ENCODE measurements at regions not wholly inside any gene's neighbourhood (a gene's known extent, or its start where the extent isn't known, plus 50 kb on each side); places are given as distances from the start of the nearest gene placed in this dataset.

DNA sequence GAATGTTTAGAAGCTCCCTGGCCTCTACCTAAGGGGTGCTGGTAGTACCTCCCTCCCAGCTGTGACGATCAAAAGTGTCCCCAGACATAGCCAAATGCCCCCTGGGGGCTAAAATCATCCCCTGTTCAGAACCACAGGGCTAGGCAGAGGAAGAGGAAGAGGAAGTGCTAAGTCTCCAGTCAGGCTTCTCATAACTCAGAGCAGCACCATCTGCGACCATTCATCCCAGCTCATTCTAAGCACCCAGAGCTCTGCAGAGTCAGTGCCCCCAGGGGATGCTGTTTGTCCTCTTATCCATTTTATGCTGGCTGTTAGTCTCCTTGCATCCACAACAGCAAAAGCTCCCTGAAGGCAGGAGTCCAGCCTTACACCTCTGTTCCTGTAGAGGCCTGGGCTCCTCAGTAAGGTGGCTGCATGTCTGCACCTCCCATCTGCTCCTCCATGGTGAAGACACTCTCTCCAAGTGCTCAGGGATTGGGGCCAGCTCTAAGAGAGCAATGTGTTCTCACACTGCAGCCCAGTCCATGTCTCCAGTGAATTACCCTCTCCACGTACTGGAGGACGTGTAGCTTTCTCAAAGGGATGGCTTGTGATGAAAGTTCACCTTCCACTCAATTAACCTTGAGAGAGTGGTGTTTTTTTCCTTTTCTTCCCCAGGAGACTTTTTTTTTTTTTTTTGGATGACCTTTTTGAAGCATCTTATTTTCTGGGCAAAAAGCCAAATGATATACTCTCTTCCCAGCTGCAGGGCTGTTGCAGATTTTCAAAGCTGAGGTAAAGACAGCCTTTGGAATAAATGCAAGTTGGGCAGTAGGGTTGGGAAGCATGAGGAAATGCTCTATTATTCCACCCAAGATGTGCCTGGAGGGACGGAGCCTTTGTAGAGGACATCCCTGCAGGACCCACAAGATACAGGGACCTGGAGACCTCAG lies 158.9 kb upstream of the SLC14A2 start:
- peak in 2 of 3 donors; percentile 25 to 79 for DNase-seq (ENCODE audit: low read depth in 2 of 3, low spot score in 2 of 3)

DNA sequence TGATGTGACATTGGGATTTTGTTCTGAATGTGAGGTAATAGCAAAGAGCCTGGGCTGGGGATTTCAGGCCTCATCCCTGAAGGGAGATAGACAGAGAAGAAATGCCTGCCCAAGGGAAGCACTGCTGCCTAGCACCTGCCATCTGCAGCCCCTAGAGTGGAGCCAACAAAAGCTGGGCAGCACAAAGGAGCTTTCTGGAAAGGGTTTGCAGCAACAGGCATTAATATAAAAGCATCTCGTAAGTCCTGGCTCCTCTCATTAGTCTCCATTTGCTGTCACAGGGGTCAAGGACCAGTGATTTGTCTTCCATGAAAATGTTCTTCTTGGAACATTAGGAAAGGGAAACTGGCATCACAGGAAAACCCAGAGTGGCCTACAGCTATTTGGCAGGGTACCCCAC lies 157.2 kb upstream of the SLC14A2 start:
- no peak for DNase-seq (ENCODE audit: low read depth in 2 of 3, low spot score in 2 of 3)

DNA sequence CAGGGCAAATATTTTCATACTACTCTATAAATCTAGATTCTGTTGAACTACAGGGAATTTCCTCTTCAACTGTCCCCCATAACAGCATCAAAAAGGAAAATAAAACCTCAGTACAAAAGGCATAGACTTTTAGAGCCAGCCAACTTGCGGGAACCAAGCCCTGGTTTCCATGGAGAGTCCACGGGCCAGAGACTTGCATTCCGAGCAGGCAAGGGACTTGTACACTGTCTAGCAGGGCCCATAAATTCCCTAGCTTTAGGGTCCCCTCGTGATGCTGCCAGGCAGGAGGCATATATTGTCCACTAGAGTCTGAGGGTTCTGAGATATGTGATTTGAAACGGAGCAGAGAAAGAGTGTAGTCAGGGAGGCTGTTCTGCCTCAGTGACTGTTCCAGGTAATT lies 153.1 kb upstream of the SLC14A2 start:
- DNase-seq (ENCODE audit: low read depth in 2 of 3, low spot score in 2 of 3): no peak

DNA sequence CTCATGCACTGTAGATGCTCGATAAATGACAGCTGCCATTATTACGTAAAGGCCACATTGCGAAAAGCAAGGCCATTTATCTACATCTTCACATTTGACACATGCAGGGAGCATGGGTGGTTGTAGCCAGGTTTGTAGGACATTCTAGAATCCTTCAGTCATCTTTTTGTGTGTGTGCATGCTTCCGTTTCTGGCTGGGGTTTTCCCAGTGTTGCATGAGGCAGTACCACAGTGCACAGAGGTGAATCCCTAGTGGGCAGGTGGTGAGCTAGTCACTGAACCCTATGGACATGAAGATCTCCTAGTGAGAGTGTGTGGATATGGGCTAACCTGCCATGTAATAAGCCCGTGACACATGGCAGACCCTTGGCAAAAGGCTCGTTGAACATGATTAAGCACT lies 151.8 kb upstream of the SLC14A2 start:
- peak in 1 of 3 donors; percentile 21 for DNase-seq (ENCODE audit: low read depth in 2 of 3, low spot score in 2 of 3)

DNA sequence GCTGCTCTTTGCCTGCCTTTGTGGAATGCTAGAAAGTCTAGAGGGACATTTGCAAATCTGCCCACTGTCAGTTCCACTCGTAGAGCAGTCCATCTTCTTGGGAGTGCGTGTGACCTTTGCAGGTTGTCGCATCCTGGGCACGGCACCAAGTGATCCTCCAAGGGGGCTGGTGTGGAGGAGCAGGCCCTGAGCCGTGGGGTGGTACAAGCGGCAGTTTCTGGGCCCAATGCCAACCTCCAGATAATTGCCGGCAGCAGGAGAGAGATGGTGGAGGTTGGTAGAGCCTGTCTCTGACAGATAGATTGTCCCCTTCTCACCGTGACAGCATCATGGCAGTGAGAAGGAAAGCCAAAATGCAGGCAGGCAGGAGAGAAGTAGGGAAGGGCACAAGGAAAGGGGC lies 150.7 kb upstream of the SLC14A2 start:
- DNase-seq (ENCODE audit: low read depth in 2 of 3, low spot score in 2 of 3): no peak

DNA sequence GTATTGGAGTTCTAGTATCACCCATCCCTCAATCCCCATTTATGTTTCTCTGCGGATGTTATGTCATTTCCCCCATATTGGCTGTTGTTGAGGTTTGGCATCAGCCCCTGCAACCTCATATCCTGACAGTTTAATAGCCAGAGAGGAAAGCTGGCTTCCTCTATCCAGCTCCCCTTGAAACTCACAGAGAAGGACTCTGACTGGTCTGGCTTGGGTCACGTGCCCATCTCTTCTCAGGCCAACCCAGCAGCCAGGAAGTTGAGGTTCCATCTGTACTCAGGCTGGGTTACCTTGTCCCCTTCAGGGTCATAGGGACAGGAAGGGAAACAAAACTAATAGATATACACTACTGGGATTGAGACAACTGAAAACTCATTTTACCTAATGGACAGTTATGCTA lies 148.0 kb upstream of the SLC14A2 start:
- peak in 2 of 3 donors; percentile 49 to 86 for DNase-seq (ENCODE audit: low read depth in 2 of 3, low spot score in 2 of 3)

DNA sequence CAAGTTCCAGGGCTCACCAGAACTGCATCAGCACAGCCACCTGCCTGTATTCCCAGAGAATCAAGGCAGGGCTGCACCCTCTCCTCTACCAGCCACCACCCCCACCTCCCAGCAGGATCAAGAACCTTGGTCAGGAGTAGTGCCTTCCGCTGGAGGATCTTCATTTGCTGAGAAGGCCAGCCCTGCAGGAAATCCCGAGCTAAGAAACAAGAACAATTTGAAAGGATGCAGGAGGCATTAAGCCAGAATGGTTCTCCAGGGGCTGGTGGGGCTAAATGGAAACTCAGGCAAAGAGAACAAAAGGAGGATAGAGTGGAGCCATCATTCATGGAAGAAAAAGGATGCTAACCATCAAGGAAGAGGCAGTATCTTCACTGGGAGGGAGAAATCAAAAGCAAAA lies 147.3 kb upstream of the SLC14A2 start:
- no peak for DNase-seq (ENCODE audit: low read depth in 2 of 3, low spot score in 2 of 3)

DNA sequence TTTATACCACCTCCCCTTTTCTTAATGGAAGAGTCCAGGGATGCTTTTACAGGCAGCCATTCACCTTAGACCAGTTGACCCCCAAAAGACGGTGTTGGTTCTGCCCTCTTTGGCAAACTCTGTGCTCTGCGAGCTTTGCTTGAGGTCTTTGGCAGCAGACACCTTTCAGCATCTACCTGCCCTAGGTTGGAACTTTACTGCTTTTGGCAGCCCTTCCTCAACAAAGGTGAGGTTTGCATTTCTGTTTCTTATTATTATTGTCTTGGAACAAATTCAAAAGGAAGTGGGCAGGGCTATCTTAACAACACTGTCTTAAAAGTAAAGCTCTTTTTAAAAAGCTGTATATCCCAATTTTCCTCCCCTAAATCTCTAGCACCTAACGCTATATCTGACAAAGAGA lies 136.4 kb upstream of the SLC14A2 start:
- no peak for DNase-seq (ENCODE audit: low read depth in 2 of 3, low spot score in 2 of 3)

DNA sequence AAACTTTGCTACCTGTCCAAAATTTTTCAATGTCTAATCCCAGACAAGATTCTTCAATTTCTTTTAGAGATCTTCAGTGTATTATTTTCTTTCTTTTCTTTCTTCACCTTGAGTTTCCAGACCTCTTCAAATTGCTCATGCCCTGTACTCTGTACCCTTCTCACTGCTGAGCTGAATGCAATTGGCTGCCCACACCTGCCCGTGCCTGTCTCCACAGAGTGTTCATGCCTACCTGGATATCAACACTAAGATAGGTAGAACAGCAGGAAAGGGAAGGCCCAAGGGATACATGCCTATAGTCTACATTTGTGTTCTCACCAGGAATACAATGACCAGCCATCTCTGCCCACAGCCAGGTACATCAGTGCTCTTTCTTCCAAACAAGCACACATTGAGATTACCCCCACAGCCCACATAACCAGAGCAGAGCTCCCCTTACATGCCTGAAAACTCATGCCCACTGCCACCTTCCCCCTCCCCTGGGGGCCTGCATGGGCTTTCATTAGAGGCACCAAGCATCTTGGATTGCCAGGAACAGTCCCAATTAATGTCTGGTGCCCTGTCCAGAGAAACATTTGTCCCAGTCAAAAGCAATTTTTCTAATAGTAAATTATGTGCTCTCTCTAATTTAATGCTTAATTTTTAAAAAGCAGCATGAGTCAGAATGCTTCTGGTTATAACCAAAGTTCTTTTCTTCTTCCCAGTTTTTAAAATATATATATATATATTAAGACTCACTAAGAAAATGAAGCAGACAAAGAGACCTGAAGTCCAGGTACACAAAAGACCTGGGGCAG lies 134.9 kb upstream of the SLC14A2 start:
- no peak for DNase-seq (ENCODE audit: low read depth in 2 of 3, low spot score in 2 of 3)

DNA sequence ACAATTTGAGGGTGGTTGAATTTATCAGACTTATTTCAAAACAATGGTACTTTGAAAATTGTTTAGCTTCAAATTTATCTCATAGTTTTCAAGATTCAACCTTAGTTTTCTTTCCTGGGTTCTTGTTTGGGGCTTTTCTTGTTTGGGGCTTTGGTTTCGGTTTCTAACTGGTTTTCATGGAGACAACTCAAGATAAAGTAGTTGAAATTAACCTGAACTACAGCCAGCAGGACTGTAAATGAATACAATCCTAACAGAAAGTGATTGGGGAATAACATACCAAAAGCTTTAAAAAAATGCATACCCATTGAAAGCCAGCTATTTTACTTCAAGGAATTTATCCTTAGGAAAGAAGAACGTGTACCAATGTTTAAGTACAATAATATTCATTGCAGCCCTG lies 133.5 kb upstream of the SLC14A2 start:
- no peak for DNase-seq (ENCODE audit: low read depth in 2 of 3, low spot score in 2 of 3)

DNA sequence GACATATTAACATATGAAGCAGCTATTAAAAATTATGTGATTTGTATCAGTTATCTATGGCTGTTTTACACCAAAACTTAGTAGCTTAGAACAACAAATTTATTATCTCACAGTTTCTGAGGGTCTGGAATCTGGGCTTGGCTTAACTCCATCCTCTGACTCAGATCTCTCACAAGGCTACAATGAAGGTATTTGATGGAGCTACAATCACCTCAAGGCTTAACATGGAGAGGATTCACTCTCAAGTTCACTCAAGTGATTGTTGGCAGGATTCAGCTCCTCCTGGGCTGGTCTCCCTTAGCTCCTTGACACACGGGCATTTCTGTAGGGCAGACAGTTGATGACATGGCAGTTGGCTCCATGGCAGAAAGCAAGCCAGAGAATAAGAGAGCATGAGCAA lies 133.0 kb upstream of the SLC14A2 start:
- DNase-seq (ENCODE audit: low read depth in 2 of 3, low spot score in 2 of 3): no peak

DNA sequence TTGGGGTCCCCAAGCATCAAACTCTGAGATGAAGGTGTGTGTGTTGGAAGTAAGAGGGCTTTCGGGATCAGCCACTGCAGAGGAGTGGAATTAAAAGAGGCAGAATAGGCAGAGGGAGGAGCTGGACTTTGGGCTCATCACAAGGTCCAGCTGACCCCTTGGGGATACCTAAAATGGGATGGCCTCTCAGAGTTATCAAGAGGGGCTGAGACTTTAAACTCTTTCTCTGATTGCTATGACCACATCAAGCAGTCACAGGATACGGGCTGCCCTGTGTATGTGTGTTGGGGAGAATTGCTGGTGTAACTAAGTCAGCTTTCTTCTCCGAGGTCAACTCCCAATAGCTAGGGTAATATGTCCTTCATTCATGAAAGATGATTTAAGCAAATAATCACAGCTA lies 127.7 kb upstream of the SLC14A2 start:
- DNase-seq (ENCODE audit: low read depth in 2 of 3, low spot score in 2 of 3): no peak

DNA sequence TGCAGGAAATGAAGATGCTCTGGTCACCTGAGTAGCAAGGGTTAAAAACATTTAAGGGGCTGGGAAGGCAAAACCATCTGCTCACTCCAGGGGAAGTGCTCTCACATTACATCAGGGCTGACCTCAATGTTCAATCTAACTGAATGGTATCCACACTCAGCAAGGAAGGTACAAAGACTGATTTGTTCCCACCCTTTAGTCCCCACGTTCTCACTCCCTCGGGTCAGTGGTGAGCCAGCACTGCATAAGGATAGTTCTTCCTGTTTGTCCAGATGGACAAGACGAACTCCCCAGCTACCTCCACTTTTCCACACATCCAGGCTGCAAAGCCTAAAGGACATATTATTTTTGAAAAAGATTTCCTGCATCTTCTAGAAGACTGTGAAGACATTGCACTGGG lies 126.6 kb upstream of the SLC14A2 start:
- no peak for DNase-seq (ENCODE audit: low read depth in 2 of 3, low spot score in 2 of 3)

DNA sequence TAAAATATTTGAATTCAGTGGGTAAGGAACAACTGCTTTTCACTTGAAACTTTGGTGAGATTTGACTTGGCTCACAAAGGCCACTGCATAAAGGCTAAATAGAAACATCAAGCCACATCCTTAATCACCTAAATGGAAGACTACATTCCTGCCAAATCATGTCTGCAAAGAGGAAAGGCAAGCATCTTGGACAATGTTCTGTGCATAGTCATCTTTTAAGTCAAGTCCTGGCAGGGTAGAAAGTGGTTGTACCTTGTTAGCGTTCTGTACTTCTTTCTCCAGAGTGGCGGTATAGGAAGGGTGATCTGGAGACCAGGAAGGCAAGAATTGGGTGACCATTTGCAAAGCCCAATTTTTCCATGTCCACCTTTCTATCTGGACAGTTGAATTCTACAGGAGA lies 121.4 kb upstream of the SLC14A2 start:
- no peak for DNase-seq (ENCODE audit: low read depth in 2 of 3, low spot score in 2 of 3)

DNA sequence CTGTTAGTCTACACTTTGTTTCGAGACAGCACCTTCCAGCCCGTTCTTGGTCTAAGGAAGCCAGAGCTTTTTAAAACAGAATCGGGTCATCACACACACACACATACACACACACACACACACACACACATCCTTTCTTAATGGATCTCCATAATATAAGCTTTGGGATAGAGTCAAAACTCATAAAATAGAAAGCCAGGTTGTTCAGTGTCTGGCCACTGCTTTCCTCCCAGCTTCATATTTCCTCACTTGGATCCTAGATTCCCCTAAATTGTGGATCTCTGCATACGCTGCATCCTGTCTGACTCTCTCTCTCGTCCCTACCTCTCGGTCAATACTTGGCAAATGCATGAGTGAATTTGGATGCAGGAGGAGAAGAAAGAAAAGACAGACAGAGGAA lies 120.5 kb upstream of the SLC14A2 start:
- no peak for DNase-seq (ENCODE audit: low read depth in 2 of 3, low spot score in 2 of 3)

DNA sequence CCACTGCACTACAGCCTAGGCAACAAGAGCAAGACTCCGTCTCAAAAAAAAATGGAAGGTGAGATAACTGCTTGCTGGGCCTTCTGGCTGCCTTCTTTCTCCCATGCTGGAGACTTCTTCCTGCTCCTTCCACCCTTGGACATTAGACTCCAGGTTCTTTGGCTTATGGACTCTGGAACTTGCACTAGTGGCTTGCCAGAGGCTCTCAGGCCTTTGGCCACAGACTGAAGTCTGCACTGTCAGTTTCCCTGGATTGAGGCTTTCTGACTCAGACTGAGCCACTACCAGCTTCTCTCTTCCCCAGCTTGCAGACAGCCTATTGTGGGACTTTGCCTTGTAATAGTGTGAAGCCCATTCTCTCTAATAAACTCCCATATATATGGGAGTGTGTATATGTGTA lies 118.5 kb upstream of the SLC14A2 start:
- DNase-seq (ENCODE audit: low read depth in 2 of 3, low spot score in 2 of 3): no peak

DNA sequence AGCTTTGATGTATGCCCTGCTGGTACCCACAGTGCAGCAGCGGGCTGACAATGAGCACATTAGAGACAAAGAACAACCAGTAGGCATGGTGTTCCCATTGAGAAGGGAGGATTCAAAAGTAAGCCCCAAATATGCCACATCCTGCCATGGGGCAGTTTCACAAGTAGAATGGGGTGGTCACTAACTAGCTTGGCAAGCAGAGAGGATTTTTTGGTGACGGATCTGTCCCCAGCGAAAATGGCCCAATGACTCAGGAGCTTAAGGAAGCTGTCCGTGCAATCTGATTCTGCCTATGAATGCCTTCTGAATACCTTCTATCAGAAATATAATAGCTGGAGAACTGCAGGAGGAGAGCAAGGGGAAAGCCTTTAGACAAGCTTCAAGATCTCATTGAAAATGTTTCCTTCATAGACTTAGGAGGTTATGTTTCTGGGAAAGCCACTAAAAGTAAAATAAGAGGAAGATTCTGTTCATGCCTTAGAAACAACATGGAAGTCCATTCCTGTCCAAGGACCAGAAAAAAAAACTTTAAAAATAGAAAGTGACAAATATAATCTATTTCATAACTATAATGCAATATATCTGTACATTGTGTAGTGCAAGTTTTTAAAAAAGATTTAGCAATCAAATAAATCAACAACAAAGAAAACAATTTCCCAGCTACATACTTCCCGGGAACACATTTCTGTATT lies 117.5 kb upstream of the SLC14A2 start:
- no peak for DNase-seq (ENCODE audit: low read depth in 2 of 3, low spot score in 2 of 3)

DNA sequence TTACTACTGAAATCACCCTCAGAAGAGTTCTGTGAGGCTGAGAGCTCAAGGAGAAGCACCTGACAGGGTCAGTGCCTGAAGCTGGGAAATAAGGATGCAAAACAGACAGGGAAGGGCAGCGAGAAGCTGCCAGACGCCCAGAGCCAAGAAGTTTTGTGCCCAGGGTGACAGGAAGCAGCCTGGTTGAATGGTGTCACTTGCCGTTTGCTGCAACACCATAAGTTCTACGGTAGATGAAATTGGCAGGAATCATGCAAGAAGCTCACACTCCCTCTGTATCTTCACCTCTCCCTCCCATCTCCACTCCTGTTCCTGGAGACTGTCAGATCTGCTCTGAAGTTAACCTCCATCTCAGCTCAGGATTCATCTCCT lies 117.0 kb upstream of the SLC14A2 start:
- no peak for DNase-seq (ENCODE audit: low read depth in 2 of 3, low spot score in 2 of 3)

DNA sequence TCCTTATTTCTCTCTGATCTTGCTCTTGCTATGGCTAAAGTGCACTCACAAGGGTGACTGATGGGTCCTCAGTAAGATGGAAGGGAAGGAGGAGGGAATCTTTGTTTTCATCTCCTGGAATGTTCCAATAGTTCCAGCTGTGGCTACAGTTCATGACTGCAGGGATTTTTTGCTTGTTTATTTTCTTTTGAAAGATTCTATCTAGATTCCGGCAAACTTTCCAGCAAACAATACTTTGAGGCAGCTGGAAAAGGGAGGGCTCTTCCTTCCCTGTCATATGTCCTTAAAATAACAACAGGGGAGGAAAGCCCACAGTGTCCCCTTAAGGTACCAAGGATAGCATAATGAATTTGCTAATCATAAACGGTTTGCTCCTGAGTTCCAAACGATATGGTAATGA lies 111.3 kb upstream of the SLC14A2 start:
- no peak for DNase-seq (ENCODE audit: low read depth in 2 of 3, low spot score in 2 of 3)

DNA sequence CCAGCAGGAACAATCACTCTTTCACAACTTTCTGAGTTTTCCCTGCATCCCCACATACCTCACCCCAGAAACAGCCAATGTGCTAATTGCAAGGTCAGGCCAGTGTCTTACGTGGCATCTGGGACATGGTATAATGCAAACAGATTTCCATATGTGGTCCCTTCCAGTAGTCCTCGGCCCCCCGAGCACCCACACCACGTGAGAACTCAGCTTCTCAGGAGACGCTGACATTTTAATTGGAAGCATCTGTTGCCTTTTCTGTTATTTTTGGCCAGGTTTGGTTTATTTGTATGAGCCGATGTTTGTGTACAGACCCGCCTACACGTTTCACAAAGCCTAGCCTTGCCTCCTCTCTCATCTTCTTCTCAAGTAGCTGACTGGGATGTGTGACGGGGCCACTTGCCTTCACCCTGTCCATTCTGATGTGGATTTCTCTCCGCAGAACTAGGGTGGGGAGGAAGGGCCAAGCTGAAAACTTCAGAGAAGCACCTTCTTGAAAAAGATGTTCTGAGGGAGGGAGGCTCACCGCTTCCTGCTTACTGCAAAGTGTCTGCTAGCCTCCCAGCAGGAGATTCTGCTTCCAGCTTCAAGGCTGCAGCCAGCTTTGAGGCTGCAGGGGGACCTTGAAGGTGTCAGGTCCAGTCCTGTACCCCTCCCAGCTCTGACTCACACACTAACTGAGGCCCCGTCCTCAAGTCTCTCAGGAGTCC lies 109.6 kb upstream of the SLC14A2 start:
- DNase-seq (ENCODE audit: low read depth in 2 of 3, low spot score in 2 of 3): no peak

DNA sequence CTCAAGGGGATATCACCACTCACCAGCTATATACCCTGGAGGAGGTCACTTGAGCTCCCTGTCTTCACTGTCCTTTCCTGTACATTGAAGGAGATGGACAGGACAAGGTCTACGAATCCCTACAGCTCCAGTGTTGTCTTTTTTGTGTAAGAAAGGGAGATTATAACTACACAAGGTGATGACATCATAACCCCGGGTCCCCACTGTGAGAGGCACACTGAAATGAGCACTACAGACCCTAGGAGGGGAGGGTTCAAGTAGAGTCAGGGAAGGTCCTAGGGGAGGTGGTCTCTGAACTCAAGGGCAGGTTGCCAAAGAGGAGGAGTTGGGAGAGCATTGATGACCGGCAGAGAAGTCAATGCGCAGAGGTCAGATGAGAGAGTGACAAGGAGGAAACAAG lies 108.3 kb upstream of the SLC14A2 start:
- DNase-seq (ENCODE audit: low read depth in 2 of 3, low spot score in 2 of 3): no peak
